ENCODE measurements at regions not wholly inside any gene's neighbourhood (a gene's known extent, or its start where the extent isn't known, plus 50 kb on each side); places are given as distances from the start of the nearest gene placed in this dataset.

- TF ChIP-seq CTCF (IDR thresholded peaks at IDR 0.05 in 2 of 3, conservative IDR thresholded peaks at IDR 0.05 in 1 of 3; ENCODE audit: control insufficient read depth in 2 of 3, extremely low read depth in 1 of 3, insufficient read depth in 1 of 3, low read depth in 3 of 3, low read length in 3 of 3) (no peak), REST (IDR thresholded peaks at IDR 0.05; ENCODE audit: low read depth, low read length) (no peak), KAT2A (conservative IDR thresholded peaks at IDR 0.05; ENCODE audit: control insufficient read depth, low read depth, low read length) (no peak), NR2C1 (IDR thresholded peaks at IDR 0.05) (no peak), NRF1 (conservative IDR thresholded peaks at IDR 0.05; ENCODE audit: low read depth, low read length) (no peak), EGR1 (IDR thresholded peaks at IDR 0.05; ENCODE audit: borderline replicate concordance in 1 of 2, low read depth in 2 of 2, low read length in 2 of 2) (no peak), TAF1 (IDR thresholded peaks at IDR 0.05; ENCODE audit: borderline replicate concordance, low read depth, low read length) (no peak), RCOR1 (conservative IDR thresholded peaks at IDR 0.05; ENCODE audit: low read depth, low read length) (no peak)
Observed at GRCh38 chr16:73840728-73841127, 455.9 kb upstream of the PSMD7 start.
